ENCODE measurements at regions not wholly inside any gene's neighbourhood (a gene's known extent, or its start where the extent isn't known, plus 50 kb on each side); places are given as distances from the start of the nearest gene placed in this dataset.

GRCh38 chr2:11030036-11030435 lies 118.3 kb downstream of the KCNF1 start:
- TF ChIP-seq ARNT (IDR thresholded peaks at IDR 0.05) (no peak), FOXK2 (IDR thresholded peaks at IDR 0.05) (no peak), CTBP1 (IDR thresholded peaks at IDR 0.05; ENCODE audit: borderline replicate concordance) (no peak), NFRKB (IDR thresholded peaks at IDR 0.05) (no peak), FOXA1 (IDR thresholded peaks at IDR 0.05) (no peak), BHLHE40 (IDR thresholded peaks at IDR 0.05; ENCODE audit: borderline replicate concordance) (no peak), ZNF384 (IDR thresholded peaks at IDR 0.05) (no peak), TARDBP (IDR thresholded peaks at IDR 0.05) (no peak), SP1 (IDR thresholded peaks at IDR 0.05) (no peak), L3MBTL2 (conservative IDR thresholded peaks at IDR 0.05) (no peak), HDGF (IDR thresholded peaks at IDR 0.05; ENCODE audit: borderline replicate concordance) (no peak), FOXM1 (IDR thresholded peaks at IDR 0.05; ENCODE audit: borderline replicate concordance) (no peak), SUZ12 (IDR thresholded peaks at IDR 0.05) (no peak)

Data from HEK293T (cell line).